ENCODE measurements at regions not wholly inside any gene's neighbourhood (a gene's known extent, or its start where the extent isn't known, plus 50 kb on each side); places are given as distances from the start of the nearest gene placed in this dataset.

DNA sequence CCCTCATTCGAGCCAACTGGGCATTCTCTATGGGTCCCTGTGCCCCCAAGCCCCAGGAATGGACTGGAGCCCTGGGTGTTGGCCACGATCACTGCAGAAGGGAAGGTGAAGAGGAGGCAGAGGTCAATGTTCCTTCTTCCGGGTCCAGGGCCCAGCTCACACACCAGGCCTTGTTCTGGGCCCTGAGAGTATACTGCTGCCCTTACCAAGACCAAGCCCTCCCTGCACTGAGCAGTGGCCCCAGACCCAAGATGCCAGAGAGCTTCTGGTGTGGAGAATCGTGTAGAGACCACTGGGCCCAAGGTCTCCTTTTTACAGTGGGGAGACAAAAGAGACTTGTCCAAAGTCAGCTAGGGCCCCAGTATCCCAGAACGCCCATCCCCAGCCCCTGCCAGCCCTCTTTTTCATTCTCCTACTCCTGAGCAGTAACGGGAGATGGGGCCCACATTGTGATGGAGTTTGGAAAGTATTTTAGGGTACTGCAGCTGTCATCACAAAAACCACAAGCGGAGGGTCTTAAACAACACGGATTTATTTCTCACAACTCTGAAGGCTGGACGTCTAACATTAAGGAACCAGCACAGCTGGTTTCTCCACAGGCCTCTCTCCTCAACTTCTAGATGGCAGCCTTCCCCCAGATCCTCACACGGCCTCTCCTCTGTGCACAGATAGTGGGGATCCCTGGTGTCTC is 79.4 kb downstream of the PDGFA start:
- no peak for DNase-seq (ENCODE audit: low spot score)

DNA sequence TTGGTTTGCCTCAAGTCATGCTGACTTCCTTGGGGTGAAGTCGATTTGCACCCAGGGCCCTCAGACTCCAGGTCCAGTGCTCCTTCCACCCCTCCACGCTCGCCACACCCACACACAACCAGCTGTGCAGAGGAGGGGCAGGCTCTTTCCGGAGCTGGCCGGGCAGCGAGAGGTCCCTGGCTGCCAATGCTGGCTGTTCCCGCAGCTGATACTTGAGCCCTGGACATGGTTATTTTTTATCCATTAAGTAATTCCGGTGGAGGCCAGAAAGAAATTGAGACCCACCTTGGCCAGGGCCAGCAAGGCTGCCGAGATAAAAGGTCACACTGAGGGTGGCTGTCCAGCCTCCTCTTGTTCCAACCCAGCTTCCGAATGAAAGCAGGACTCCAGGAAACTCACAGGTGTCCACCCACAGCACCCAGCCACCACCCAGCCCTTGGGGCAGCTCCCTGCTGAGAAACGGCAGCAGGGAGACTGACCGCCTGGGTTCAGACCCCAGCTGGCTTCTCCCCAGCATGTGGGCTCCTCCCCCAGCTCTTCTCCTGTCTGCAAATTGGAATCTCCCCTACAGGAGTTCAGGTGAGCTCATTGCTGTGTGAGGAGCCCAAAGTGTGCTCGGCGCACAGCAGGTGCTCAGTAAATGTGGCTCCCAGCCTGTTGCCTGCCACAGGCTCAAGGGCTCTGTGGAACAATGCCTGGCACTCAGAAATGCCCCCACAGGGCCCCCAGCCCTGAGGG is 77.8 kb downstream of the PDGFA start:
- no peak for DNase-seq (ENCODE audit: low spot score)

DNA sequence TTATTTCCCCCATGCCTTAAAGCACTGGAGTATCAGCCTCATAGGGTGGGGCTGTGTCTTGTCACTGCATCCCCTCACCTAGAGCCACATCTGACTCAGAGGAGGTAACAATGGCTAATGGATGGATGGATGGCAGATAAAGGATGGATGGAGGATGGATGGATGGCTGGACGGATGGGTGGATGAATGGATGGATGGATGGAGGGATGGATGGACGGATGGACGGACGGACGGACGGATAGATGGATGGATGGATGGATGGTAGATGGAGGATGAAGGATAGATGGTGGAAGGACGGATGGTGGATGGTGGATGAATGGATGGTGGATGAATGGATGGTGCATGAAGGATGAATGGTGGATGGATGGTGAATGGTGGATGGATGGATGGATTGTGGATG is 77.2 kb downstream of the PDGFA start:
- DNase-seq (ENCODE audit: low spot score): no peak

DNA sequence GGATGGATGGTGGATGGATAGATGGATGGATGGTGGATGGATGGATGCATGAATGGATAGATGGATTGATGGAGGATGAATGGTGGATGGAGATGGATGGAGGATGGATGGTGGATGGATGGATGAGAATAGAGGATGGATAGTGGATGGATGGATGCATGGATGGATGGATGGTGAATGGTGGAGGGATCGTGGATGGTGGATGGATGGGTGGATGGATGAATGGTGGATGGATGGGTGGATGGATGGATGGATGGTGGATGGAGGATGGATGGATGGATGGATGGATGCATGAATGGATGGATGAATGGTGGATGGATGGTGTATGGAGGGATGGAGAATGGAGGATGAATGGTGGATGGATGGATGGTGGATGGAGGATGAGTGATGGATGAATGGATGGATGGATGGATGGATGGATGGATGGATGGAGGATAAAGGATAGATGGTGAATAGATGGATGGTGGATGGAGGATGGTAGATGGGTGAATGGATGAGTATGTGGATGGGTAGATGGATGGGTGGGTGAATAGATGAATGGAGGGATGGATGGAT is 76.3 kb downstream of the PDGFA start:
- no peak for DNase-seq (ENCODE audit: low spot score)

DNA sequence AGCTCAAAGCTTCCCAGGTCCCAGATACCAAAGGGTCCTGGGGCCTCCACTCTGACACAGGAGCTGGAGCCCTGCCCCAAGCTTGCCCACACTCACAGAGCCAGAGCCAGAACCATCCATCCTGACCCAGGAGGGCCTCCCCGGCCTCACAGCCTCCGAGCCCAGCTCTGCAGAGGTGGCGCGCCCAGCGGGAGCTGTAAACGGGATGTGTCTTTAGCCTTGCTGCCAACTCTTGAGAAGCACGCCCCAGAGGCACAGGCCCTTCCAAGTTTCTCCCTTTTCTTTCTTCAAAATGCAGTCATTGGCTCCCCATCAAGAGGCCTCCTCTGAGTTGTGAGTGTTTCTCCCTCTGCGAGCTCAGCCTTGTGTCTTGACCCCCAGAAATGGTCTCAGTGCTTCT is 75.0 kb downstream of the PDGFA start:
- no peak for DNase-seq (ENCODE audit: low spot score)

DNA sequence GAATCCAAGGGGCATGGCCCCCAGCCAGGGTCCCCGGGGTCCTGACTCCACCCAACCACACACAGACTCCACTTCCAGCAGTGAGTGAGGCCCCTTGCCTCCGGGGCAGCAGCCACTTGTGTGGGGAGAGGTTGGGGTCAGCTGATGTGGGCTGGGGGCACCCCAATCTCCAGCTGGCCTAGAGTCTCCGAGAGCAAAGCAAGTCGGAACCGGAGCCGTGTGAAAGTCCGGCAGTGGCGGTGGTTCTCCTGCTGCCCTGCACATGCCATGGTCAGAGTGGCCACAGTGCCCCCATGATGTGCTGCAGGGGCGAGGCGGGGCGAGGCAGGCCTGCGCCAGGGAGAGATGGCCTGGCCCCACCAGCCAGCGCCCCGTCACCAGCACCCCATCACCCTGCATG is 74.6 kb downstream of the PDGFA start:
- no peak for DNase-seq (ENCODE audit: low spot score)

DNA sequence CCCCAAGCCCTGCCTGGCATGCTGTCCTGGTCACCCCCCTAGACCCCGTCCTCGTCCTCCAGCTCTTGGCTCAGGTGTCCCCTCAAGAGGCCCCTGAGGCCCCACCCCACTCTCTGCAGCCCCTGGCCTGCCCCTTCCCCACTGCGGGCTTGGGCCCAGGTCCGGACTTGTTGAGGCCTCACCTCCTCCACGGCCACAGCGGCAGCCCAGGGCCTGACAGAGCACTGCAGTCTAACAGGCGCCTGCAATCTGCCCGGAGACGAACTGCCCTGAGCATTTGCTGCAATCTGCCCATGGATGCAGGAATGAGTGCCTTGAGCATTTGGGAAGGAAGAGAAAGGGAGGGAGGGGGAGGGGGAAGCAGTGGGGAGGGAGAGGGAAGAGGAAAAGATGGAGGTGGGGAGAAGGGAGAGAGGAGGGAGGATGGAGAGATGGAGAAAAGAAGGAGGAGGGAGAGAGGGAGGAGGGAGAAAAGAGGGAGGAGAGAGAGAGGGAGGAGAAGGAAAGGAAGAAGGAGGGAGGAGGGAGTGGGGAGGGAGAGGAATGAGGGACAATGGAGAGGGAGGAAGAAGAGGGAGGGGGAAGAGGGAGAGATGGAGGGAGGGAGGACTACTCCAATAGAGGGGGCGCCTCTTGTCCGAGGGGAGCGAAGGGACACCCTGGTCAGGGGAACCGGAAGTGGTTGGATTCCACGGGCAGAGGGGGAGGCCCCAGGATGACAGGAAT is 73.9 kb downstream of the PDGFA start:
- DNase-seq (ENCODE audit: low spot score): no peak

DNA sequence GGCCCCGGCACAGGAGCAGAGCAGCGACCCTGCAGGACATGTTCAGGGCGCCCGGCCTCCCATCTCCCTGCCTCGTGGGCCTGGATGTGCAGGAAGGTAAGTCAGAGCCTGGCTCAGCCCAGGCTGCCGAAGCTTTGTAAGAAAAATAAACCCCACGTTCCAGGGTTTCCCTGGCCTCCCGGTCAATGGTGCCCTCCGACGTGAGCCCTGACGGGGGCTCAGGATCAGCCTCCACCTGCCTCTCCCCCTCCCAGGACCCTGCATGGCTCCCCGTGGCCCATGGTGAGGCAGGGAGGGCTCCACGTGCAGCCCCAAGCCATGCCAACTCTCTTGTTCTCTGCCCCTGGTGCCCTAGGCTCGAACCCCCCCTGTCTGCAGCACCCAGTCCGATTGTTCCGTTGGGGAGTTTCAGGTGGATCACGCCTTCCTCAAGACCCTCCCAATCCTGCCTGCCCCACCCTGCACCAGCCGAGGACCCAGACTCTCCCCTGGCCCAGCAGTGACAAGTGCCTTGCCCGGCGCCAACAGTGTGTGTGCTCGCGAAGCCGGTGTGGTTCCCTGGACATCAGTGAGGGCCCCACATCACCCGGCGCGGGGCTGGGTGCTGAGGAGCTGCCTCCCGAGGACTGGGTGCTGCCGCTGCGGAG is 73.2 kb downstream of the PDGFA start:
- DNase-seq (ENCODE audit: low spot score): no peak

All from HuH-7.5 (cell line).